ENCODE measurements at regions not wholly inside any gene's neighbourhood (a gene's known extent, or its start where the extent isn't known, plus 50 kb on each side); places are given as distances from the start of the nearest gene placed in this dataset.
"Not testable (repeated sequence)": the region's sequence is repeated elsewhere in the genome, so short reads cannot be mapped to it uniquely, and the experiment has no call there.

DNA sequence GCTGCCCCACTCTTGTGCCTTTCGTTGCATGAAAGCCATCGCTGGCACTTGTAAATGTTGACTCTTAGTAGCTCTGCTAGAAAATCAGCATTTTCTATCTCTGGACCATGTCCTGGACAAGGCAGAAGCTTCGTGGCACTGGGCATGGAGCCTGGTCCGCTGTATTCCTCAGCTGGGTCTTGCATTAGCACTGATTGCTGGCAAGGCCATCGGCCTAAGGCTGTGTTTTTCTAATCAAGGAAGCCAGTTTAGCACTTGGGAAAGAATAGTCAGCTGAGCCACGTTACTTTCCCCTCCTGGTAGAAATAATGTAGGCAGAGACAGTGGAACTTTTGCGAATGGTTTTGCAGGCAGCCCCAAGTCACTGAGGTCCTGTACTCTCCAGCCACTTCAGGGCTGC is 180.2 kb upstream of the EOLA2 start:
- TF ChIP-seq POLR2A (IDR thresholded peaks at IDR 0.05; ENCODE audit: low read length) (no peak), GATA1 (IDR thresholded peaks at IDR 0.05; ENCODE audit: low read depth, low read length) (no peak)
- no peak for DNase-seq

DNA sequence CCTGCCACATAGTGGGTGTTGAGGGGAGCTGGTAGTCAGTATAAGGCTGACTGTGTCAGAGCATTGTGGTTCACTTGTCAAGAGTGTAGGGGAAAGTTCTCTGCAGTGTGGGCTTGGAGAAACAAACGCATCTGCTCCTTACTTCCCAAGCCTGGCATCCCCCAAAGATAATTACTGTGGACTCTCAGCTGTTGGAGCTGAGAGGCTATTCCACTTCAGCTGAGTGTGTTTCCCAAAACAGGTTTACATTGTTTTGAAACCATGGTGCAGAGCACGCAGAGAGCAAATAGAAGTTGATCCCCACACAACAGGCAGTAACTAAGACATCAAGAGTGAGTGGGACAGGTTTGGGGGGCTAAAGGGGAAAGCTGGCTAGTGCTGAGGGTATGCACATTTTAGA is 181.0 kb upstream of the EOLA2 start:
- DNase-seq = no peak
- TF ChIP-seq GATA1 (IDR thresholded peaks at IDR 0.05; ENCODE audit: low read depth, low read length) (no peak), POLR2A (IDR thresholded peaks at IDR 0.05; ENCODE audit: low read length) (no peak)

DNA sequence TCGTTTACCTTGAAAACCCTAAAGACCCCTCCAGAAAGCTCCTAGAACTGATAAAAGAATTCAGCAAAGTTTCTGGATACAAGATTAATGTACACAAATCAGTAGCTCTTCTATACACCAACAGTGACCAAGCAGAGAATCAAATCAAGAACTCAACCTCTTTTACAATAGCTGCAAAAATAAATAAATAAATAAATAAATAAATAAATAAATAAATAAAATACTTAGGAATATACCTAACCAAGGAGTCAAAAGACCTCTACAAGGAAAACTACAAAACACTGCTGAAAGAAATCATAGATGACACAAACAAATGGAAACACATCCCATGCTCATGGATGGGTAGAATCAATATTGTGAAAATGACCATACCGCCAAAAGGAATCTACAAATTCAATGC is 186.8 kb upstream of the EOLA2 start:
- DNase-seq = not testable (repeated sequence)

DNA sequence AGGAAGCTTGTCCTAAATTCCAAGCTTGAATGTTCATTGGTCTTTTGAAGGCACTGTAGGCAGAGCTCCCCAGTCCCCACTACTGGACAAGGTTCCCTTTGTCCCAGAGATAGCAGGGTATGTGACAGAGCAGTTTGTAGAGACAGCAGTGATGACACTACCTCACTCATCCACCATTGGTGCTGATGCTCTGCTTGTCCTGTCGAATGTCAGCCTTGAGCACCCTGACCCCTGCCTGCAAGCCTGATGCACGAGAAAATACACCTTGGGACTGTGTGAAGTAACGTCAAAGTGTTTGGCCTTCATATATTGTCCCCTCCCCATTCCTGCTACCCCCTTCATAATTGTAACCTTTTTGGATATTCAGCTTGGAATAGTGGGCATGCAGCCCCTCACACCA is 188.9 kb upstream of the EOLA2 start:
- TF ChIP-seq POLR2A (IDR thresholded peaks at IDR 0.05; ENCODE audit: low read length) (no peak), GATA1 (IDR thresholded peaks at IDR 0.05; ENCODE audit: low read depth, low read length) (no peak)
- no peak for DNase-seq

DNA sequence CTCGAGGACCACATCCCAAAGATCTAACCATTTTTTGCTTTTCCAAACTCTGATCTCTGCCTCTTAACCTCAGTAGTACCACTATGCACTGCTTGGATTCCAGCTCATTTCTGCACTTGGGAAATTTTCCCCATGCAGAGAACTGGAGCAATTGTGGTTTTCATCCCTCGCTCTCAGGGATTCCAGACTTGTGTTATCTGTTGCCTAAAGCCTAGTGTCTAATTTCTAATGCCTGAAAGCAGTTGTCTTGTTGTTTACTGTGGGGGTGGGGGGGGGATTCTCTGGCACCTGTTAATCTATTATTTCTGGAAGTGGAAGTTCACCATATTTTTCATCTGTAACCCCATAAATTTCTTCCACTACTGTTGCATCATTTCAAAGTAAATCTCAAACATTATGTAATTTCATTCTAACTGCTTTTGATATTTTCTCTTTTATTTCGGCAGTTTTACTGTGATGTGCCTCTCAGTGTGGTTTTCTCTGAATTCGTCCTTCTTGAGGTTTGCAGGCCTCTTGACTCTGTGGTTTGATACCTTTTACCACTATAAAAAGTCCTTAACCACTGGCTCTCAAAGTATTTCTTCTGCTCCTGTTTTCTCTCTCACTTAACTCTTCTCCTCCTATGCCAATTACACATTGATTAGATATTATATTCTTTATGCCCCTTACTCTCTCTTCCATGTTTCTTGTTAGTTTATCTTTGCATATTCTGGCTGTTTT is 205.6 kb upstream of the EOLA2 start:
- DNase-seq = no peak
- TF ChIP-seq POLR2A (IDR thresholded peaks at IDR 0.05; ENCODE audit: low read length) = no peak
- TF ChIP-seq GATA1 (IDR thresholded peaks at IDR 0.05; ENCODE audit: low read depth, low read length) = no peak

DNA sequence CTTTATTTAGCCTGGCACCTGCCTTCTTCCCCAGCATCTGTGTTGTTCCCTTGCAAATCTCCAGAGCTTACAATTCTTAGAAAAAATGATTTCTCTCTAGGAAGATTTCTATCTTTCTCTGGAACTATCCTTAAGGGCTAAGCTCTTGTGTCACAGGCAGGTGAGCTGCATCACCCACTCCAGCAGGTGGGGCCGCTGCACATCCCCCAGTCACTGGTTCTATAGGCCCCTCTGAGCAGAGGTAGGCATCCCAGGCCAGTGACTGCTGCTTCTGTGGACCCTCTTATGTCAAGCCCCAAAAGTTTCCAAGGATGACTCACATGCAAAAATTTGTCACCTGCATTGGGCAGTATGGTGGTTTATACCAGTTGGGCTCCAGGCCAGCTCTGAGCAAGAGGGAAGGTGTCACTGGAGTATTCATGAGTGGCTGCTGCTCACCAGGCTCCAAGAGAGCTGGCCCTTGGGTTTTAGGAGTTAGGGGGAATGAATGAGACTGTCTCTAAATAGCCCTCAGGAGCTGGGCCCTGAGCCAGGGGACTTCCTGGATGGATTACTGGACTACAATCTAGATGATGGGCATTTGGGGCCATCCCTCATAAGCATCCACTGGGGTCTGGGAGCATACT is 208.1 kb upstream of the EOLA2 start:
- DNase-seq = peak in 1 of 2 experiments; percentile 0
- no peak for TF ChIP-seq GATA1 (IDR thresholded peaks at IDR 0.05; ENCODE audit: low read depth, low read length)
- no peak for TF ChIP-seq POLR2A (IDR thresholded peaks at IDR 0.05; ENCODE audit: low read length)

DNA sequence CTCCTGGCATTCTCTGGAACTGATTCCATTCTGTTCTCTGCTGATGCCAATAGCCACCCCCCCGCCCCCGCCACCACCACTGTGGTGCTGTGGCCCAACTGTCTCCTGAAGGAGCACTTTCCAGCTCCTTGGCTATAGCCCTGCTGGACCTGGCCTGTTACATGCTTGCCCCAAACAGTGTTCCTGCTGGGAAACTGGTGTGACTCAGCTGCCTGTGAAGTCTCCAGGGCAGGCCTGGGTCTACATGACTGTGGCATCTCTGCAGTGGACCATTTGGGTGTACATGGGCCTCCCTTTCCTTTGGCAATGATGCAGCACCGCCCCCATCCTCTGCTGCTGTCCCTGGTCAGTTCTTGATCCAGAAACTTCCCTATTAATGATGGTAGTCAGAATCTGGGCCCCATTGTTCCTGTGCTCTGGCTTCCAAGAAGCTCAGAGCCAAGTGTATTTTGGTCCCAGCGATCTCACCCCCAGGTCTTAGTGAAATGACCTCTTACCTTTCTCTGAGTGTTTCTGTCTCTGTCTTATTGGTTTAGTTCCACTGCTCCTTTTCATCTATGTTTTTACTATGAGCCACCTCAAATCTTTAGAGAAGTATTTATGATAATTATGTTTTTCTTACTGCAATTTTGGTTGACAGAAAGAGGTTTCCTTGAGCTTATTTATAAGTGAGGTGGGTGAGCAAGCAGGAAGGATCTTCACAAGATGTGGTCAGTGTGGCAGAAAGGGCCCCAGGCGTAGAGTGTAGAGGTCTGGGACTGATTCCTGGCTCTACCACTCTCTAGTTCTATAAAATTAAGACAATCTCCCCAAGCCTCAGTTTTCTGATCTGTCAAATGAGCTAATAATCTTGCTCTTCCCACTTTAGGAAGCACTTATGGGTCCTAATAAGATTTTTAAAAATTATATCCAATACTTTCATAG is 210.7 kb upstream of the EOLA2 start:
- TF ChIP-seq POLR2A (IDR thresholded peaks at IDR 0.05; ENCODE audit: low read length) (no peak), GATA1 (IDR thresholded peaks at IDR 0.05; ENCODE audit: low read depth, low read length) (no peak)
- DNase-seq = no peak

DNA sequence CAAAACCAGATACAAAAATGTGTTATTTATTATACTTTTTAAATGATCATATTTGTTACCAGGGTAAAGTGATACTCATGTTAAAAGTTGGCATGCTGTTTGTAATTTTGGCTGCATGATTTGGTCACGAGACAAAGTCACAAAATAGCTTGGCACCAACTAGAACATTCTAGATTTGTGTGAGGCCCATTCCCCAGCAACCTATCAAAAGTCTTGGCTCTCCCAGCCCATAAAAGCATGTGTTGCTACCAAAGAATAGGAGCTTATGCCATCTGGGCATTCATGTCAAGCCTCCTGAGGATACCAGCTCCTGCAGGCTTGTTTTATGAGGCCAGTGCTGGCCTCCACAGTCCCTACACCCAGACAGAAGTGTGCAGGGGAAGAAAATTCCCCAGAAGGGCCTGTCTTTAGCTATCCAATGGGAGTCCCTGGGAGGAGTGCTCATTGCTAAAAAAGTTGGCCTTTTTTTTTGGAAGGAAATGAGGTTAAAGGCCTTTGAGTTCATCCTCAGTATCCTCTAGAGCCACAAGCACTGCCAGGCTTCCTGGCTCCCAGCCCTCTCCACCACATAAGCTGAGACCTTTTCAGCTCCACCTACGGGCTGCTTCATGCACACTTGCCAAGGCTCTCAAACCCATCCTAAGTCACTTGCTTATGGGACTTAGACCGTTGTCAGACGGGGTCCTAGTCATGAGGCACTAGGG is 211.9 kb upstream of the EOLA2 start:
- TF ChIP-seq POLR2A (IDR thresholded peaks at IDR 0.05; ENCODE audit: low read length) (no peak), GATA1 (IDR thresholded peaks at IDR 0.05; ENCODE audit: low read depth, low read length) (no peak)
- no peak for DNase-seq

DNA sequence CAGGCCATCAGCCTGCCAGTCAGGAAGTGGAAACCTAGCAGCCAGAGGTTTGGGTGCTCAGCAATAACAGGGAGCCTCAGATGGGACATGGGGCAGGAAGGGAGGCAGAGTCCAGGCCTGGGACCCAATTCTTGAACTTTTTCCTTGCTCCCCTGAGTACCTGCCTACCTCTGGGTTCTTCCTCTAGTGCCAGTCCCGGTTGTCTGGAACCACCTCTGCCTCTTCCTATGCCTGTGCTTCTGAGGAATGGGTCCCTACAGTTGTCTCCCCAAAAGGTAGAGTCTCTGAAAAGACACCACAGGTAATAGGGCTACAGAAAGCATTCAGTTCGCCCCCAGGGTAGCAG is 212.4 kb upstream of the MAMLD1 start:
- no peak for TF ChIP-seq POLR2A (IDR thresholded peaks at IDR 0.05; ENCODE audit: low read length)
- TF ChIP-seq GATA1 (IDR thresholded peaks at IDR 0.05; ENCODE audit: low read depth, low read length) = no peak
- no peak for DNase-seq

DNA sequence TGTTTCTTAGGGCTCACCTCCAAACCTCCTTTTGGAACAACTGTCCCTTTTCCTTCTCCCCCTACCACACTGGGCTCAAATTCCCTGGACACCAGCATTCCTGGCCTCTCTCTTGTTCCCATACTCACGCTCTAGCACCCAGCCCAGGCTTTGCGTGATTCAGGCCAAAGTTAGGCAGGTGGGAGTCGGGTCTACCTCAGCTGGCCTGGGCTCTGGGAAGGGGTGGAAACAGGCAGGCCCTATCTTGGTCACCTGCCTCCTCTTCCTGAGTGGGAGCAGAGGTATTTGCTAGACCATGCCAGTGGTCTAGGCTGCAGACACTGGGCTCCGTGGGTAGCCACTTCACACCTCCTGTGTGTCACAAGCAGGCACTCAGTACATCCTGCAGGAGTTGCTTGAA is 211.1 kb upstream of the MAMLD1 start:
- TF ChIP-seq GATA1 (IDR thresholded peaks at IDR 0.05; ENCODE audit: low read depth, low read length) (no peak), POLR2A (IDR thresholded peaks at IDR 0.05; ENCODE audit: low read length) (no peak)
- no peak for DNase-seq

DNA sequence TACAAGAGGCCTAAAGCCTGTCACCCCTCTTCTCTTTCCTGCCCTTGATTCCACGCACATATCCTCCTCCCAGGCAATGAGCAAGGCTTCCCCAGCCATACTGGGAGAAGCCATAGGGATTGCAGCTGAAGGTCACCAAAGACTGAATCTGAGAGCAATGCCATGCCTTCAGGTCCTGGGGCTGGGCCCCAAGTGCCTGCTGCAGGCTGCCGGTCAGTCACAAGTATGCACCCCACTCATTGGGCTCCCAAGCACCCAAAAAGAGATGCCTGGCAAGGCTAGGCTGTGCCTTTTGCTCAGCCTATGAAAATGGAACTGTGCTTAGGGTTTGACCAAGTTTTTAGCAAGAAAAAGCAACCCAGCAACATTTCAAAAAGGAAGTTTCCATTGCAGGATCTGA is 210.6 kb upstream of the MAMLD1 start:
- no peak for DNase-seq
- TF ChIP-seq POLR2A (IDR thresholded peaks at IDR 0.05; ENCODE audit: low read length) (no peak), GATA1 (IDR thresholded peaks at IDR 0.05; ENCODE audit: low read depth, low read length) (no peak)

DNA sequence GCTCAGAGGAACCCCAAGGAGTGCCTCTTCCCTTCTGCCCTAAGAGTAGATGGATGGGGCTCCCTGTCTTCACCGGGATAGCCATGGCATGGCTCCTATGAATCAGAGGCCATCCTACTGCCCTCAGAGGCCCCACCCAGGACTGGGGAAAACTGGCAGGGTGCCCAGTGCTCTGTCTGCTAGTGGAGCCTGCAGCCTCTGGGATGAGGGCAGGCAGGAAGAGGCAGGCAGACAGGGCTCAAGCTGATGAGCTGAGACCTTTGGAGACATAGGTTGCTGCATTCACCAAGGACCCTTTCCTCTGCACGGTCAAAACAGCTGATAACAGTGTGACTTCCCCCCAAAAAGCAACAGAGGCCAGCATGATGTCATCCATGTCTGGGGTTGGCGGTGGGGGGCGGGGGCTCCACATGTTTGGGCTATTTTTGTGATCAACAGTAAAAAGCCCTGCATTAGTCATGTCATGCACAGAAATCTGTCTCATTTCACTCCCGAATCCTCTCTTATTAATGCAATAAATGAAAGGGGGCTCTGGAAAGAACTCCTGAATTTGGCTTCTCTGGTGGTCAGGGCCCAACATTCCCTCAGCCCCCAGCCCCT is 207.6 kb upstream of the MAMLD1 start:
- no peak for DNase-seq
- TF ChIP-seq POLR2A (IDR thresholded peaks at IDR 0.05; ENCODE audit: low read length) (no peak), GATA1 (IDR thresholded peaks at IDR 0.05; ENCODE audit: low read depth, low read length) (no peak)

DNA sequence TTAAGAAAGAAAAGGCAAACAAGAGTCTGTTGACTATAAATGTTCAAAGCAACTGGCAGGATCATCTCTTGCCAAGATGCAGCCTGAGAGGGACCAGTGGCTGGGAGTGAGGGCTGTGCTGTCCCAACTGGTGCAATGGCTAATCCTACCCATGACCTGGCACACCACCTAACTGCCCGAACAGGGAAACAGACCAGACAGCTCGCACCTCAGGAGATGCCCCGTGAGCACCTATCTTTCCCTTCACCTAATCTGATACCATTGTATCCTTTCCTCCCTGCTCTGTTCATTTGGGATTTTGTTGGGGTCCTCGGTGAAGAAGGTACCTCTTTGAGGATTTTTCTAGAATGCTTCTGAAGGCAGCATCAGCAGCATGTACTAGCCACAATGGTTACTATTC is 206.5 kb upstream of the MAMLD1 start:
- DNase-seq = no peak
- TF ChIP-seq POLR2A (IDR thresholded peaks at IDR 0.05; ENCODE audit: low read length) = no peak
- no peak for TF ChIP-seq GATA1 (IDR thresholded peaks at IDR 0.05; ENCODE audit: low read depth, low read length)

DNA sequence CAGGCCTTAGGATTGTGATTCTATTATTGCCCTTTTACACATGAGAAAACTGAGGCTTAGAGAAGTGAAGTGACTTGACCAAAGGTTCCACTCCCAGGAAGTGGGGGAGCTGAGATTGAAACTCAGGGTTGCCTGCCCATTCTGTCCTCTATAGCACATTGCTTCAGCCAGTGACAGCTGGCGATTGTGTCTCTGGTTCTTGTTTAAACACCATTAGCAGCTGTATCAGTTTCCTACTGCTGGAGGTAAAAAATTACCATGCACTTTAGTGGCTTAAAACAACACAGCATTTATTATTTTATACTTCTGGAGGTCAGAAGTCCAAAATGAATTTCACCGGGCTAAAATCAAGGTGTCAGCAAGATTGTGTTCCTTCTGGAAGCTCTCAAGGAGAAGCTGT is 205.8 kb upstream of the MAMLD1 start:
- no peak for DNase-seq
- TF ChIP-seq POLR2A (IDR thresholded peaks at IDR 0.05; ENCODE audit: low read length) (no peak), GATA1 (IDR thresholded peaks at IDR 0.05; ENCODE audit: low read depth, low read length) (no peak)

All from erythroblast (primary cell).